ENCODE measurements at regions not wholly inside any gene's neighbourhood (a gene's known extent, or its start where the extent isn't known, plus 50 kb on each side); places are given as distances from the start of the nearest gene placed in this dataset.

DNA sequence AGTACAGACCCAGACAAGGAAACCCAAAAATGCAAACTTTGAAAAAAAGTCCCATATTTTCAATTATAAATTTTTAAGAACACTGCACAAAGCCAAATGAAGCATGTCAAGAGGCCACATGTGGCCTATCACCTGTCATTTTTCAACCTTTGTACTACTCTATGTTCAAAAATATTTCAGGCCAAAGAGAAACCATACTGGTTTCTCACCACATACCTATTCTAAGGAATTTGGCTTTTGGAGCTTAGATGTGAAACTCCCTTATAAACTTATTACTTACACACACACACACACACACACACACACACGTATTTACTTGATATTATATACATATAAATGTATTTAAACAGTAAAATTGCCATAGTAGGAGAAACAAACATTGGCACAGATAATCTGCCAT, 338.7 kb downstream of the TXNL1 start:
- H2BK15ac ChIP-seq (ENCODE audit: low read length): no peak overlapping the region
- no peaks in the 10 kb centered on the region for H3K9me3 ChIP-seq (ENCODE audit: insufficient read depth in 2 of 2, low read depth in 1 of 2, low read length in 1 of 2)
- no peak overlapping the region for H4K91ac ChIP-seq (replicated peaks; ENCODE audit: insufficient read length, low read length)
- H2BK12ac ChIP-seq (ENCODE audit: low read depth, low read length): no peak overlapping the region
- no peak for TF ChIP-seq EP300 (IDR thresholded peaks at IDR 0.05; ENCODE audit: borderline replicate concordance in 1 of 2, low read depth in 2 of 2, low read length in 2 of 2)
- no peak for TF ChIP-seq HDAC2 (IDR thresholded peaks at IDR 0.05; ENCODE audit: borderline replicate concordance in 1 of 2, low read depth in 2 of 2, low read length in 2 of 2)
- TF ChIP-seq BCL11A (IDR thresholded peaks at IDR 0.05; ENCODE audit: low read depth in 2 of 2, low read length in 2 of 2): no peak
- TF ChIP-seq KDM5A (IDR thresholded peaks at IDR 0.05; ENCODE audit: low read length): no peak
- no peak overlapping the region for H4K5ac ChIP-seq (ENCODE audit: insufficient read length, low read depth, low read length)
- no peak overlapping the region for H3K27ac ChIP-seq (ENCODE audit: low read depth, low read length)
- H3K4me3 ChIP-seq (ENCODE audit: extremely low read depth in 1 of 4, insufficient read depth in 2 of 4, low read depth in 3 of 4, low read length in 4 of 4): no peak overlapping the region
- H3K14ac ChIP-seq (ENCODE audit: insufficient read length): no peak overlapping the region
- ChIA-PET POLR2A (ENCODE audit: partially characterized antibody) (interaction anchor here (1.4 kb wide), 1 partner anchor 10 kb away, joined by 4 read pairs; no protein-coding TSS in a partner anchor), CTCF (ENCODE audit: partially characterized antibody) (interaction anchor here (0.7 to 1.1 kb wide), 3 partner anchors 114 to 211 kb away, joined by 3 read pairs; no protein-coding TSS in a partner anchor)
- FAIRE-seq (no peak), DNase-seq (ENCODE audit: low read depth in 1 of 2, low spot score in 2 of 2) (no peak)
- H3K27me3 ChIP-seq (replicated peaks in 1 of 4; ENCODE audit: control insufficient read depth in 3 of 4, extremely low read depth in 1 of 4, insufficient read depth in 3 of 4, low read length in 3 of 4): no peaks in the 10 kb centered on the region
- WGBS, 2 experiments (ENCODE audit: extremely low coverage in 1 of 2, insufficient coverage in 1 of 2, insufficient read length in 1 of 2, insufficient replicate concordance in 2 of 2, low coverage in 1 of 2, low lambda C conversion rate in 2 of 2, missing lambda C conversion rate in 1 of 2): 84% methylated on average over 1 of the region's 1 CpG; no CpG with 5 or more reads in 1 of the 2 experiments
- H2BK5ac ChIP-seq (ENCODE audit: low read depth, low read length): no peak overlapping the region
- no peaks in the 10 kb centered on the region for H3K36me3 ChIP-seq (ENCODE audit: control insufficient read depth in 2 of 4, insufficient read depth in 4 of 4, low read length in 3 of 4)
- H3K4me2 ChIP-seq (ENCODE audit: insufficient read depth in 1 of 2, low read depth in 2 of 2, low read length in 2 of 2): no peak overlapping the region
- no peak overlapping the region for H3K4ac ChIP-seq (replicated peaks; ENCODE audit: insufficient read length, low read depth, low read length)
- H2AK5ac ChIP-seq (ENCODE audit: low read depth, low read length): no peak overlapping the region
- no peaks in the 10 kb centered on the region for H3K23me2 ChIP-seq (ENCODE audit: low read depth, low read length)
- H3K56ac ChIP-seq (replicated peaks; ENCODE audit: insufficient read length, low read depth, low read length): no peak overlapping the region
- no peak overlapping the region for H3K9ac ChIP-seq (replicated peaks in 1 of 4; ENCODE audit: extremely low read depth in 1 of 4, low read depth in 3 of 4, low read length in 3 of 4)
- H3K79me2 ChIP-seq (ENCODE audit: control insufficient read depth in 1 of 2, insufficient read depth in 2 of 2, low read length in 2 of 2): no peaks in the 10 kb centered on the region
- no peak overlapping the region for H3K18ac ChIP-seq (ENCODE audit: extremely low read depth, low read length)
- H4K20me1 ChIP-seq (replicated peaks in 1 of 2; ENCODE audit: control insufficient read depth in 1 of 2, insufficient read depth in 2 of 2, low read length in 2 of 2): no peaks in the 10 kb centered on the region
- H2BK20ac ChIP-seq (ENCODE audit: low read length): no peak overlapping the region
- H4K8ac ChIP-seq (ENCODE audit: extremely low read depth, insufficient read depth, low read length): no peak overlapping the region
- no peaks in the 10 kb centered on the region for H3K79me1 ChIP-seq (ENCODE audit: low read depth, low read length)
- no peak overlapping the region for H2AFZ ChIP-seq (ENCODE audit: low read length)
- H3K23ac ChIP-seq (ENCODE audit: insufficient read length): no peak overlapping the region
- H2BK120ac ChIP-seq (replicated peaks; ENCODE audit: low read depth, low read length): no peak overlapping the region
- no peaks in the 10 kb centered on the region for H3K4me1 ChIP-seq (replicated peaks in 1 of 4; ENCODE audit: control insufficient read depth in 3 of 4, insufficient read depth in 4 of 4, low read length in 3 of 4)

All from H1 (cell line).